Adipose tissue (tissue), 3 donors: ENCODE measurements at regions not wholly inside any gene's neighbourhood (a gene's known extent, or its start where the extent isn't known, plus 50 kb on each side); places are given as distances from the start of the nearest gene placed in this dataset.

Experiments
- H3K27ac ChIP-seq: one replicate; pipeline ENCODE4 v1.5.1; 2013; ENCODE audit warnings: low read depth, low read length
- WGBS, 3 donors: extraction: QIAGEN DNeasy Blood & Tissue Kit; methylation state at CpG; one replicate each; pipeline ENCODE4 v1.1.7; 2013; 5-methylcytosine and 5-hydroxymethylcytosine counted together
- donor health status: healthy with polysubstance abuse.
- donor health status: Bipolar disorder and iron deficiency.
- donor health status: healthy.

GRCh38 chr3:106534206-106534605 lies 665.4 kb upstream of the CBLB start:
- 79 to 84% (median 82%) methylated on average over 9 of the region's 9 CpGs for WGBS, 3 donors
- no peak overlapping the region for H3K27ac ChIP-seq

GRCh38 chr3:106540743-106541142 lies 671.9 kb upstream of the CBLB start:
- no peak overlapping the region for H3K27ac ChIP-seq
- WGBS, 3 donors = 86 to 96% (median 94%) methylated on average over 3 of the region's 3 CpGs

- H3K27ac ChIP-seq = no peak overlapping the region
- 56 to 76% (median 70%) methylated on average over 6 of the region's 6 CpGs for WGBS, 3 donors
Observed at GRCh38 chr3:106542101-106542769, 673.4 kb upstream of the CBLB start.

GRCh38 chr3:106552351-106553043 lies 683.7 kb upstream of the CBLB start:
- 93 to 95% (median 93%) methylated on average over 4 of the region's 4 CpGs for WGBS, 3 donors

GRCh38 chr3:106560451-106560966 lies 691.7 kb upstream of the CBLB start:
- WGBS, 3 donors = 66 to 88% (median 68%) methylated on average over 3 of the region's 3 CpGs
- H3K27ac ChIP-seq = no peak overlapping the region

More at GRCh38 chr3:106552351-106553043, 683.7 kb upstream of the CBLB start:
- H3K27ac ChIP-seq = no peak overlapping the region

GRCh38 chr3:106566277-106566676 lies 697.5 kb upstream of the CBLB start:
- 36 to 51% (median 47%) methylated on average over 4 of the region's 4 CpGs for WGBS, 3 donors
- H3K27ac ChIP-seq = no peak overlapping the region

GRCh38 chr3:106570426-106570825 lies 701.6 kb upstream of the CBLB start:
- H3K27ac ChIP-seq = no peak overlapping the region
- 45 to 87% (median 86%) methylated on average over 1 of the region's 1 CpG for WGBS, 3 donors

GRCh38 chr3:106573605-106574004 lies 704.8 kb upstream of the CBLB start:
- 81 to 93% (median 89%) methylated on average over 3 of the region's 3 CpGs for WGBS, 3 donors
- H3K27ac ChIP-seq = no peak overlapping the region

GRCh38 chr3:106575029-106575428 lies 706.2 kb upstream of the CBLB start:
- no peak overlapping the region for H3K27ac ChIP-seq
- WGBS, 3 donors = 85 to 94% (median 90%) methylated on average over 1 of the region's 1 CpG

- 68 to 92% (median 85%) methylated on average over 1 of the region's 1 CpG for WGBS, 3 donors
- no peak overlapping the region for H3K27ac ChIP-seq
Observed at GRCh38 chr3:106577241-106577640, 708.4 kb upstream of the CBLB start.

- WGBS, 3 donors = 43 to 95% (median 89%) methylated on average over 1 of the region's 1 CpG
- no peak overlapping the region for H3K27ac ChIP-seq
Observed at GRCh38 chr3:106578911-106579310, 710.1 kb upstream of the CBLB start.

GRCh38 chr3:106582151-106582550 lies 713.3 kb upstream of the CBLB start:
- 63 to 77% (median 71%) methylated on average over 3 of the region's 3 CpGs for WGBS, 3 donors
- no peak overlapping the region for H3K27ac ChIP-seq

GRCh38 chr3:106587551-106587950 lies 718.7 kb upstream of the CBLB start:
- 77 to 93% (median 90%) methylated on average over 6 of the region's 6 CpGs for WGBS, 3 donors
- no peak overlapping the region for H3K27ac ChIP-seq

GRCh38 chr3:106588739-106589138 lies 719.9 kb upstream of the CBLB start:
- H3K27ac ChIP-seq = no peak overlapping the region

GRCh38 chr3:106589311-106589942 lies 720.6 kb upstream of the CBLB start:
- WGBS, 3 donors = 81 to 84% (median 83%) methylated on average over 5 of the region's 5 CpGs
- no peak overlapping the region for H3K27ac ChIP-seq

More at GRCh38 chr3:106588739-106589138, 719.9 kb upstream of the CBLB start:
- 86 to 100% (median 98%) methylated on average over 1 of the region's 1 CpG for WGBS, 3 donors

GRCh38 chr3:106590216-106590615 lies 721.4 kb upstream of the CBLB start:
- WGBS, 3 donors = 32 to 65% (median 54%) methylated on average over 1 of the region's 1 CpG

GRCh38 chr3:106593381-106593780 lies 724.6 kb upstream of the CBLB start:
- 79 to 87% (median 85%) methylated on average over 2 of the region's 2 CpGs for WGBS, 3 donors
- H3K27ac ChIP-seq = no peak overlapping the region

More at GRCh38 chr3:106590216-106590615, 721.4 kb upstream of the CBLB start:
- no peak overlapping the region for H3K27ac ChIP-seq

- WGBS, 3 donors = 11 to 21% (median 17%) methylated on average over 2 of the region's 2 CpGs
- no peak overlapping the region for H3K27ac ChIP-seq
Observed at GRCh38 chr3:106609666-106610301, 741.0 kb upstream of the CBLB start.
